HG02981 (cell line): ENCODE measurements at regions not wholly inside any gene's neighbourhood (a gene's known extent, or its start where the extent isn't known, plus 50 kb on each side); places are given as distances from the start of the nearest gene placed in this dataset.
"Not testable (repeated sequence)": the region's sequence is repeated elsewhere in the genome, so short reads cannot be mapped to it uniquely, and the experiment has no call there.

Experiments used
- ATAC-seq: cut with Tn5 transposase; IDR thresholded peaks from one replicate; pipeline ENCODE4 v1.9.1; 2021; ENCODE audit warnings: mild to moderate bottlenecking, moderate library complexity; ENCODE audit not compliant: unreplicated experiment

DNA sequence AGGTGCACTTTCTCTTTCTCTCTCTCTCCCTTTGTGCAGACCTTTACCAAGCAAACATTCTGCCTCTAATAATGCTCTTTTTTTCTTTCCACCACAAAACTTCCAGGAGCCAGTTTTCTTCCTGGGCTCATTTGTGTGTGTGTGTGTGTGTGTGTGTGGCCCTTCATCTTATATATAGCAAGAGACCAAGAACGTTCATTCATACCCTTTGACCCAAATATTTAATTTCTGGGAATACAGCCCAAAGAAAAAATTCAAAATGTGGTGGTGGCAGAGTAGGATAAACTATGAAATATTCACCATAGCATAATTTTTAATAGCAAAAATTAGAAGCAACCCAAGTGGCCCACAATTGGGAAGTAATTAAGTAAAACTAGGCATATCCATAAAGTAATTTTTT lies 398.9 kb downstream of the IGSF11 start:
- no peak for ATAC-seq

GRCh38 chr3:118636841-118637240 lies 397.8 kb downstream of the IGSF11 start:
- no peak for ATAC-seq

GRCh38 chr3:118637846-118638245 lies 396.8 kb downstream of the IGSF11 start:
- no peak for ATAC-seq

DNA sequence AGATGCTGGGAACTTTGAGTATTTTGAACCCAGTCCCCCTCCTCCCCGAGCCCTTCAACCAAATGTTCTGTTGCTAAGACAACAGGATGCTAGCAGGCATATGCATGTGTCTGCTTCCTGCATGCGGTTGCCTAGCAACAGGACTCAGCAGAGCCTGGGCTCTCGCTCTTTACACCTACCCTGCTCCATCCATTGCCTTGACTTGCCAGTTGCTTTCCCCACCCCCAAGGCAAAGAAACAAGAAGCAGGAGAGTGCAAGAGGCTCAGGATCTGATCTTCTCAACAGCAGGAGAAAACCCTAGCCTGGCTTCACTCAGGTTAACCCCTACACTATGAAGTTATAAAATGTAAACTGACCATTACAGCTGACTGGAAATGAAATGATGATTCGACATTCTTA lies 393.0 kb downstream of the IGSF11 start:
- ATAC-seq, result peak; percentile 79

DNA sequence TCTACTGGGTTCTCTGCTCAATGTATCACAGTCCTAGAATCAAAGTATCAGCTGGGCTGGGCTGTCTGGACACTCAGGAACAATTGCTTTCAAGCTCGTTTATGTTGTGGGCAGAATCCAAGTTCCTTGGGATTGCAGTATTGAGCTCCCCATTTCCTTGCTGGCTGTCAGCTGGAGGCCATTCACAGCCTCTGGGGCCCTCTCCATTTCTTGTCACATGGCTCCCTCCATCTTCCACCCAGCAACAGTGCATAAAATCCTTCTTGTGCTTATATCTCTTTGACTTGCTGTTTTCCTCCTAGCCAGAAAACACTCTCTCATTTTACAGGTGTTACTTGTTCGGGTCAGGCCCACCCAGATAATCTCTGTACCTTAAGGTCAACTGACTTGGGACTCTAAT lies 363.5 kb downstream of the IGSF11 start:
- no peak for ATAC-seq

GRCh38 chr3:118675305-118675704 lies 359.3 kb downstream of the IGSF11 start:
- ATAC-seq, result no peak

- not testable (repeated sequence) for ATAC-seq
Measured at GRCh38 chr3:118678663-118679062, 356.0 kb downstream of the IGSF11 start.

DNA sequence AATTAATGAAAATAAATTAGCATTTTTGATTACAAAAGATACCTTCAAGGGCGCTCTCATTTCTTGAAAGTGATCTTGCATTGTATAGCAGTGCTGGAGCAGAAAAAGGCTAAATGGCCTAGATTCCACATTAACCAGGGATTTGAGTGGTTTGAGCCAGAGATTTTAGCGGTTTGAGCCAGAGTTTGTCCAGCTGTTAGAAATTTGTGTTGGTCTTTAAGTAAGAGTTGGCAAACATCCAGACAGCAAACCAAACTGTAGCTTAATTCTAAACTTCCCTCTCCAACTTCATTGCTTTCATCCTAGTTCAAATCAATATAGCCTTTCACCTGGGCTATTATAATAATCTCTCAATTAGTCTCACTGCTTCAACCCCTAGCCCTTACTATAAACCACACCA lies 351.7 kb downstream of the IGSF11 start:
- ATAC-seq, result no peak

DNA sequence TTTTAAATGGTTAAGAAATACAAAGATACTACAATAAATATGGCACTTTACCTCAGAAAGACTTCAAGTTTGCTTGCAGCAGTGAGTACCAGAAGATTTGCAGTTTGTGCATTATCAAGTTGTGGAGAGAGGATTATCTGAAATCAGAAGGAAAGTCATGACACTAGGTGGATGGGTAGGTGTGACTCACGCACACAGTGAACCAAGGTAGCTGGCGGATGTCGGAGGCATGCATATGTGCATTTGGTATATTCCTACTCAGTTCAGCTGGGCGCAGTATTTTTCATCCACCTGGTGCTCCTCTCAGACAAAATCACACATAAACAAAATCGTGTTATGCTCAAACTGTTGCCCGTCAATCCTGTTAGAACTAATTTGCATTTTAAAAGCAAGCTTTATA lies 351.0 kb downstream of the IGSF11 start:
- ATAC-seq, result no peak

GRCh38 chr3:118688396-118688884 lies 346.2 kb downstream of the IGSF11 start:
- no peak for ATAC-seq

- ATAC-seq, result no peak
Measured at GRCh38 chr3:118692416-118692815, 342.2 kb downstream of the IGSF11 start.

DNA sequence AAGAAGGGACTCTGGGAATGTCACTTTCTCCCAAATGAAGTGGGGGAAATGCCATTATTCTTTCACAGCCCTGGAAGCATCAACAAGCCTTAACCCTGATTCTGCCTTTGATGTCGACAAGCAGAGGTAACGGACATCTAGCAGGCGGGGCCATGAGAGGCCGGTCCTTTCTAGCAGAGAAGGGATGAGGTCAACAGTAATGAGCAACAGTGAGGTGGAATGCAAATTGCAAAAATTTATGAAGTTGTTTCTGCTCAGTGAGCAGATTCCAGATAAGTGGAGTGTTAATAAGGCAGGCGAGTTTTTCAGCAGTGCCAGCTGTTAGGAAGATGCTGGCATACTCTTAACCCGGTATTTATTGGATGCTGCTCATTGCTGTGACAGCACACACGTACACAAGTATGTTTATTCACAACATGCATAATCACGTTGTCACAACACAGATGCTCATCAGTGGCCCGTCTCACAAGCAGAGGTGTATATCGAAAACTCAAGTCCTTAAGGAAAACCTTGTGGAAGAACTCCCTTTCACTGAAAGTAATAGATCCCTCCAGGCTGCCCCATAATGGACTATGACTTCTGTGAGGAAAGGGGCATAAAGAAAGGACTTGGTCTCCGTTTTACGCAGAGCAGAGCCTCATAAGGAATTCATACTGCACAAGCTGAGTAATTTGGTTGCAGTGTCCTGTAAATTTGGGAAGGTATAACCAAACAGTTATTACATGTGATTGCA lies 329.0 kb downstream of the IGSF11 start:
- no peak for ATAC-seq

- ATAC-seq, result no peak
Measured at GRCh38 chr3:118707991-118708390, 326.7 kb downstream of the IGSF11 start.

- no peak for ATAC-seq
Measured at GRCh38 chr3:118710532-118710931, 324.1 kb downstream of the IGSF11 start.

- ATAC-seq, result no peak
Measured at GRCh38 chr3:118713502-118714207, 321.0 kb downstream of the IGSF11 start.

GRCh38 chr3:118714800-118715199 lies 319.8 kb downstream of the IGSF11 start:
- no peak for ATAC-seq

- no peak for ATAC-seq
Measured at GRCh38 chr3:118729546-118729945, 305.1 kb downstream of the IGSF11 start.

- no peak for ATAC-seq
Measured at GRCh38 chr3:118734664-118735063, 300.0 kb downstream of the IGSF11 start.

DNA sequence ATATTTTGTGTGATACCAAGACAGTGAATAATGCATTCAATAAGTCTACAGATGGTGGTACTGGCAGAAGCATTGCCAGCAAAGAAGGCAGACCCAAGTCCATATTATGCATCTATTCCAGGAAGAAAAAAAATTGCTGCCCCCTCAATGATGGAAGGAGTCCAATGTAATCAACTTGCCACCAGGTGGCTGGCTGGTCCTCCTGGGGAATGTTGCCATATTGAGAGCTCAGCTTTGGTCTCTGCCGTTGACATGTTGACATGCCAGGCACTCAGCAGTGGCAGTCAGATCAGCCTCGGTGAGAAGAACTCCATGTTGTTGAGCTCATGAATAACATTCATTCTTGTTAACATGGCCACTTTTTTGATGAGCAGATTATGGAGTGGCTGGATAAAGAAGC lies 298.5 kb downstream of the IGSF11 start:
- no peak for ATAC-seq

DNA sequence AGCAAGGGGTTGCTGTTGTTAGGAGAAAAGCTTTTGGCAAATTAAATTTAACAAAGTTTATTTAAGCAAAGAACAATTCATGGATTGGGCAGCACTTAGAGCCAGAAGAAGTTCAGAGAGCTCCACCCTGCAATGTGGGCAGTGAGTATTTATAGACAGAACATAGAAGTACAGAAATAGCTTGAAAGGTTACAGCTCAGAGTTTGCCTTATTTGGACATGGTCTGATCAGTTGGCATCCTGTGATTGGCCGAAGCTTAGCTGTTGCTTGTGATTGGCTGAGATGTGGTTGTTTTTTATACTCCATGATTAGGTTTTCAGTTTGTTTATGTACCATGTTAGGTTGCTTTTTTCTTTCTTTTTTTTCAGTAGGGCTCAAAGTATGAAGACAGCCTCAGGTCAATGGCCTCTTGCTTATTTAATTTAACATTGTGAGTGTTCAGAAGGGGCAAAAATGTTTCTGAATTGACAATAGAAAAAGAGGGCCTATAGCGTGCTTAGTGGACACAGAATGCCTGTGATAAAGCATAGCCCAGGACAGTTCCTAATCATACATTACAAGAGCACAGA lies 293.8 kb downstream of the IGSF11 start:
- no peak for ATAC-seq

DNA sequence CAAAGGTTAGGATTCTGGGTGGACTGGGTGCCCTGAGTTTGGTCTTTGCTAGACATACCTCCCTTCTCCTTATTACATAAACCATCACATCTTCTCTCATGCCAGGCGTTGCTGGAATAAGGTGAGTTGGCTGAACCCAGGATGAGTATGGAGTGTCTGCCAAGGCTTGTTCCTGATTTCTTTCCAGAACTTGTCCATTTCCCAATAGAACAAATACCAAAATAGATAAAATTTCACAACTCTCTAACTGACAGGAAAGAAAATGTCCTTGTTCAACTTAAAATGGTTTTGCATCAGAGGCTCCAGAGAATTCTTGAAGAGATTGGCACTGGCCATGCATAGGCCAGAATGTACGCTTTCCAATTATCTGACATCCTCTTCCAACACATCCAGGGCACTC lies 291.9 kb downstream of the IGSF11 start:
- ATAC-seq, result no peak

DNA sequence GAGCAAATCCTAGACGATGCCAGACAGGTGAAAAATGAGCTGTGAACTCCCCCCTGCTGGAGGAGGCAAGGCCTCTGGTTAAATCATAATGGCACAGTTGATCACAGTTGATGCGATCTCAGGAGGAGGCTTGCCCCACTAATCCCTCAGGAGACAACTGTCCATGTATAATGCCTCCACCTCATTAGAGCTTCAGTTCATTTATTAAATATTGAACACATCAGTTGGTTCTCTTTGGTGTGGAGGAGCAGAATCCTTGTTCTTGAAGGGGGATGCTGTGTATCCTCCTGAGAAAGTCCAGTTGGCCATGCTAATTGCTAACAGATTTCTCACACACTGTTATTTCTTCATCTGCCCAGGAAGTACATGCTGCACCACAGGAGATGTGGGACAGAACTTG lies 290.5 kb downstream of the IGSF11 start:
- ATAC-seq, result no peak
